Activated naive CD8-positive, alpha-beta T cell treated with anti-CD3 and anti-CD28 coated beads for 36 hours (primary cell): ENCODE measurements at regions not wholly inside any gene's neighbourhood (a gene's known extent, or its start where the extent isn't known, plus 50 kb on each side); places are given as distances from the start of the nearest gene placed in this dataset.

Source experiments
- DNase-seq: peaks from one replicate; pipeline ENCODE4 v3.0.0; 2021
- H3K27ac Mint-ChIP-seq: one replicate; pipeline ENCODE4 v1.8.0; 2022; ENCODE audit warnings: mild to moderate bottlenecking, moderate library complexity, mixed read lengths
- H3K27me3 Mint-ChIP-seq: one replicate; pipeline ENCODE4 v1.8.0; 2022; ENCODE audit warnings: mild to moderate bottlenecking, mixed read lengths
- H3K36me3 Mint-ChIP-seq: one replicate; pipeline ENCODE4 v1.8.0; 2021; ENCODE audit warnings: mild to moderate bottlenecking, mixed read lengths
- H3K4me1 Mint-ChIP-seq: one replicate; pipeline ENCODE4 v1.8.0; 2021; ENCODE audit warnings: mixed read lengths
- H3K4me3 Mint-ChIP-seq: one replicate; pipeline ENCODE4 v1.8.0; 2022; ENCODE audit warnings: mild to moderate bottlenecking, moderate library complexity, mixed read lengths
- H3K9me3 Mint-ChIP-seq: one replicate; pipeline ENCODE4 v1.8.0; 2022; ENCODE audit warnings: mixed read lengths

DNA sequence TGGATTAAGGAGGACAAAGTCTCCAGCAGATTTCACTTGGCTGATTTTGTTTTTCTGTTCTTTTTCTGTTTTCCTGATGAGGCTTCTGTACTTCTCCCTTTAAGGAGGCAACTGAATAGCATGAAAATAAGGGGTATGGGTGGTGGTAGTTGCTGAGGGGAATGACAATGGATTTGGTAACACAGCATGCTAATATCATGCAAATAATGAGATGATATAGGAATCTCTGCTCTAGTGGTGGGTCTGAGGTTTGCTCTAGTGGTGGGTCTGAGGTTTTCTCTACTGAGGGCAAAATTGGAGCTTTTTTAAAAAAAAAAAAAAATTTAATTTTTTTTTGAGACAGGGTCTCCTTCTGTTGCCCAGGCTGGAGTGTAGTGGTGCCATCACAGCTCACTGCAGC, 139.7 kb downstream of the C9orf152 start:
- no peaks in the 10 kb centered on the region for H3K9me3 Mint-ChIP-seq
- DNase-seq, result no peak
- H3K36me3 Mint-ChIP-seq, result no peaks in the 10 kb centered on the region
- H3K27ac Mint-ChIP-seq, result no peak overlapping the region
- no peaks in the 10 kb centered on the region for H3K4me1 Mint-ChIP-seq
- H3K27me3 Mint-ChIP-seq, result peaks cover under 1% of the 10 kb centered on the region
- H3K4me3 Mint-ChIP-seq, result no peak overlapping the region

DNA sequence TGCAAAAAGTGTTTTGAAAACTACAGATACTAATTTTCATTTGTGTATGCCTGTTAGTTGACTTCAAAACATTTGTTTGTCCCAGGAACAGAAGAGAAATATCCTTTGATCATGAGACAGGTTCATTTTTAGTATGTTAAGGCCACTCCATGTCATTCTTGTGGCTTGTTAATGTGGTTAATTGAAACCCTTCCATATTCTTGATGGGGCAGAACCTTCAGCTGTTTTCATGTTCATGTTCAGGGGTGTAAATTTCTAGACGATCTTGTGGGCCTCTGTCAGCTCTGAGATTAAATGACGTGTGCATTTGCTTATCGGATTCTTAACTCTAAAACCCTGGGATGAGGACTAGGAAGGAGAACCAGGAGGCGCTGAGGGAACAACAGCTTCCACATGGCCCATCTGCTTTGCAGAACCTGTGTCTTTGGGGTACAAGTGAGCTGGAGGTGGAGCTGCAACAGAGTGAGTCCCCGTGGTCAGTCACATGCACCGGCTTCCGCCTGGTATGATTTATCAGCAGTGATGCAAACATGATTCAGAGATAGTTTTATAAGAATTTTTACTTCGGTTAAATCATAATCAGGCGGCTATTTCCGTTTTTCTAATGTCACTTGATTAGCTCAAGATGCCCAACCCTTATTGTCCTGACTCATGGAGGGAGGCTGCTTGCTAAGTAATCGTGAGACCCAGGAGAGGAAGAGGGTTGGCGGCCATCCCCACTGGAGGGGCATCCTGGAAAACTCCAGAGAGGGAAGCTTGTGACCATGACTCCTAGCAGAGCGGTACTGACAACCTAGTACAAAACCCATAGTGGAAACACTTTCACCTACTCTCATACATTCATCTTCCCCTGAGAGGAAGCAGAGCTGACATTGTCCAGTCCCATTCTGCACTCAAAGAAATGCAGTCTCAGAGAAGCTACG, 138.4 kb downstream of the C9orf152 start:
- H3K27ac Mint-ChIP-seq, result no peak overlapping the region

GRCh38 chr9:110072597-110073355, 135.2 kb downstream of the C9orf152 start:
- Mint-ChIP-seq H3K36me3 (no peaks in the 10 kb centered on the region), H3K4me1 (no peaks in the 10 kb centered on the region), H3K27ac (no peak overlapping the region), H3K27me3 (no peaks in the 10 kb centered on the region), H3K9me3 (no peaks in the 10 kb centered on the region), H3K4me3 (no peak overlapping the region)
- no peak for DNase-seq

More for the DNA sequence above, 138.4 kb downstream of the C9orf152 start:
- DNase-seq, result no peak
- Mint-ChIP-seq H3K4me1 (no peaks in the 10 kb centered on the region), H3K9me3 (no peaks in the 10 kb centered on the region), H3K36me3 (no peaks in the 10 kb centered on the region), H3K4me3 (no peak overlapping the region), H3K27me3 (no peaks in the 10 kb centered on the region)

DNA sequence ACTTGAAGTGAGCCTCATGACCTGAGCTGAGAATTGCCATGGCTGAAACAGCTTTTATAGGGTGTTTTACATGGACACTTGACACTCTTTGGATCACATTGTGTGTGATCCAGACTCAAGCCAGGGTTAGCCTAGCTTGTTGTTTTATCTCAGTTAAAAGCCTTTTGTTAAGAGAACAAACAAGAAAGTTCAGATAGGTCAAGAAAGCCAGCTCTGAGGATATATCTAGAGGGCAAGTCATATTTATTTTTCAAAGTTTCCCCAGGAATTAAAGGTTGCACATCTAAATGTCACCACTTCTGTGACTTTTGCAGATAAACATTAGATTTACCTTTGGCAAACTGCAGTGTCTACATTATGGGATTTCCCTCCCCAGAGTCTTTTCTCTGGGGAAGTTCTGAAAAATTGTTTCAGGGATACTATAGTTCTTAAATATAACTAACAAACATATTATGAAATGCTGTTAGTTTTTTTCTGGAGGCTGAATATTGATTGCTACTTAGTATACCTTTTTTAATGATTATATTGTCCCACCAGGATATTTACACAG, 134.5 kb downstream of the C9orf152 start:
- H3K27me3 Mint-ChIP-seq, result no peaks in the 10 kb centered on the region

DNA sequence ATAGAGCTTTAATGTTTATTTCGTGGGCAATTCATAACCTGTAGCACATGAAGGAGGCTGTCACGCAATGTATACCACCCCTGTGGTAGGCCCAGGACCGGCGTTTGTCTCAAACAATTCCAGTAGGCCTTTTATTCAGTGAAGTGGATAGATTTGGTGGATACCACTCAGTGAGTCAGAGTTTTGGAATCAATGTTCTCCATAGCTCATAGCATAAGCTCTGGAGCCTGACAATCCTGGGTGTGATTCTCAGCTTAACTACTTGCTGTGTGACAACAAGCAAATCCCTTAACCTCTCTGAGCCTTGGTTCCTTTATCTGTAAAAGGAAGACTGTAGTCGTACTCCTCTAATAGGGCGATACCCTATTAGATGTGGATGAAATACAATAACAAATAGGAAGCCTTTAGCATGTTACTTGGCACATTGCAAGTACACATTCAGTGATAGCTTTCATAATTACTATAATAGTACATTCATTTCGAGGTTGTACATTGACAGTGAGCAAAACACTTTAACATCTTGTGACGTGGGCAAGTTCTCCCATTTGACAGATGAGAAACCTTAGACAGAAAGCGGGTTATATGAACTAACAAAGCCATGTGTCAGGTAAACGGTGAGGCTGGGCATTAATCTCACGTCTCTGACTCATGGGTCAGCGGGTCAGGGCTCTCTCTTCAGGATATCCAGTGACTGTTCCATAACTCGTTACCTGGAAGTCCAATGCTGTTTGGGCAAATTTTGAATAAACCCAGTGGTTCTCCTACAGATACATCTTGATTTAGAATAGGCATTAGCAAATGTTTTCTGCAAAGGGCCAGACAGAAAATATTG, 130.8 kb downstream of the C9orf152 start:
- no peaks in the 10 kb centered on the region for H3K27me3 Mint-ChIP-seq
- no peak for DNase-seq
- no peaks in the 10 kb centered on the region for H3K36me3 Mint-ChIP-seq
- H3K27ac Mint-ChIP-seq, result no peak overlapping the region
- H3K4me1 Mint-ChIP-seq, result no peaks in the 10 kb centered on the region
- no peak overlapping the region for H3K4me3 Mint-ChIP-seq
- no peaks in the 10 kb centered on the region for H3K9me3 Mint-ChIP-seq

More for the DNA sequence above, 134.5 kb downstream of the C9orf152 start:
- H3K36me3 Mint-ChIP-seq, result no peaks in the 10 kb centered on the region
- no peak for DNase-seq
- no peaks in the 10 kb centered on the region for H3K4me1 Mint-ChIP-seq
- no peaks in the 10 kb centered on the region for H3K9me3 Mint-ChIP-seq
- H3K27ac Mint-ChIP-seq, result no peak overlapping the region
- H3K4me3 Mint-ChIP-seq, result no peak overlapping the region

DNA sequence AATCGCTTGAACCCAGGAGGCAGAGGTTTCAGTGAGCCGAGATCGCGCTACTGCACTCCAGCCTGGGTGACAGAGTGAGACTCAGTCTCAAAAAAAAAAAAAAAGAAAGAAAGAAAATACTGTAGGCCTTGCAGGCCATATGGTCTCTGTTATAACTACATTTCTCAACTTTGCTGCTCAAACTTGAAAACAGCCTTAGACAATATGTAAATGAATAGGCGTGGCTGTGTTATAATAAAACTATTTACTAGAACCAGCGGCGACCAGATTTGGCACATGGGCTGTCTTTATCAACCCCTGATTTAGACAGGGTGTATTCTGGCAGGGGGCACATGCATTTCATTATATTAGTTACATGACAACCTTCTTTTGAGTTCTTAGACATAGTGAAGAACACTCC, 130.0 kb downstream of the C9orf152 start:
- Mint-ChIP-seq H3K27me3 (no peaks in the 10 kb centered on the region), H3K27ac (no peak overlapping the region), H3K4me1 (no peaks in the 10 kb centered on the region), H3K4me3 (no peak overlapping the region), H3K9me3 (no peaks in the 10 kb centered on the region), H3K36me3 (no peaks in the 10 kb centered on the region)
- no peak for DNase-seq

DNA sequence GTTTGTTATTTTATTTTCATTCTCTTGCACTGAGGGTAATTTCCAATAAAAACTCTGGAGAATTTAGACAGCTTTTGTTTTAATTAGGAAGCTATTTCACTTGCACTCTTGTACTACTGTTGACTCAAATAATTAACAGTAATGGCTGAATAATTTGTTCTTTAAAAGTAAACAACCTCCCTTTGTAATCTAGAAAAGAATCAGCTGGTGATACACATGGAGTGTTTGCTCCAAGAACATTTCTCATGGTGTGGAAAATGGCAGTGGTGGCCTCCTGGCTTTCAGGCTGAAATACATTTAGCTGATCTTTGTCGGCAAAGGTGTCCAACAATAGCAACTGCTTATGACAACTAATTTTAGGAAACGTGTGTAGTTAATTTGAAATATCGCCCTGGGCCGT, 129.4 kb downstream of the C9orf152 start:
- H3K9me3 Mint-ChIP-seq, result no peaks in the 10 kb centered on the region
- no peaks in the 10 kb centered on the region for H3K27me3 Mint-ChIP-seq
- no peaks in the 10 kb centered on the region for H3K4me1 Mint-ChIP-seq
- DNase-seq, result no peak
- no peak overlapping the region for H3K4me3 Mint-ChIP-seq
- H3K27ac Mint-ChIP-seq, result no peak overlapping the region
- no peaks in the 10 kb centered on the region for H3K36me3 Mint-ChIP-seq

- H3K27ac Mint-ChIP-seq, result no peak overlapping the region
- no peak for DNase-seq
- H3K4me1 Mint-ChIP-seq, result no peaks in the 10 kb centered on the region
- H3K4me3 Mint-ChIP-seq, result no peak overlapping the region
- H3K9me3 Mint-ChIP-seq, result no peaks in the 10 kb centered on the region
- H3K36me3 Mint-ChIP-seq, result no peaks in the 10 kb centered on the region
- H3K27me3 Mint-ChIP-seq, result no peaks in the 10 kb centered on the region
Measured at GRCh38 chr9:110081395-110081794, 126.6 kb downstream of the C9orf152 start.

- no peaks in the 10 kb centered on the region for H3K4me1 Mint-ChIP-seq
- H3K27ac Mint-ChIP-seq, result no peak overlapping the region
Measured at GRCh38 chr9:110083866-110084265, 124.1 kb downstream of the C9orf152 start.

GRCh38 chr9:110086537-110086936, 121.4 kb downstream of the C9orf152 start:
- Mint-ChIP-seq H3K9me3 (no peaks in the 10 kb centered on the region), H3K4me1 (no peaks in the 10 kb centered on the region), H3K4me3 (no peak overlapping the region), H3K27ac (no peak overlapping the region), H3K36me3 (no peaks in the 10 kb centered on the region), H3K27me3 (no peaks in the 10 kb centered on the region)
- no peak for DNase-seq

More at GRCh38 chr9:110083866-110084265, 124.1 kb downstream of the C9orf152 start:
- Mint-ChIP-seq H3K9me3 (no peaks in the 10 kb centered on the region), H3K27me3 (no peaks in the 10 kb centered on the region), H3K36me3 (no peaks in the 10 kb centered on the region), H3K4me3 (no peak overlapping the region)
- no peak for DNase-seq

- no peaks in the 10 kb centered on the region for H3K36me3 Mint-ChIP-seq
- no peak overlapping the region for H3K4me3 Mint-ChIP-seq
- no peaks in the 10 kb centered on the region for H3K9me3 Mint-ChIP-seq
- no peaks in the 10 kb centered on the region for H3K4me1 Mint-ChIP-seq
- no peak overlapping the region for H3K27ac Mint-ChIP-seq
- no peaks in the 10 kb centered on the region for H3K27me3 Mint-ChIP-seq
- DNase-seq, result no peak
Measured at GRCh38 chr9:110087605-110088004, 120.4 kb downstream of the C9orf152 start.

DNA sequence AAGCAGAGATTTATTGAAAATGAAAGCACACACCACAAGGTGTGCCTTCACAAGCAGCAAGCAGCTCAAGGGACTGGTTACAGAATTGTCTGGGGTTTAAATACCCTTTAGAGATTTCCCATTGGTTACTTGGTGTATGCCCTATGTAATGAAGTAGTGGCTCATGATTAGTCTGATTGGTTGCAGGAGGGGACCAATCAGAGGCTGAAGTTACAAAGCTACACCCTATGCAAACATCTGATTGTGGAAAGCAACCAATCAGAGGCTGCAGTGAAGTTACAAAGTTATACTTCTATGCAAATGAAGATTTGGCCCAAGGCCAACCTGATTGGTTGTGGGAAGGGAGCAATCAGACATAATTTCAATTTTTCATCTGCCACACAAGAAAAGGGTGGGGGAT, 119.9 kb downstream of the C9orf152 start:
- Mint-ChIP-seq H3K4me1 (no peaks in the 10 kb centered on the region), H3K4me3 (no peak overlapping the region), H3K9me3 (no peaks in the 10 kb centered on the region), H3K27ac (no peak overlapping the region), H3K27me3 (no peaks in the 10 kb centered on the region), H3K36me3 (no peaks in the 10 kb centered on the region)
- no peak for DNase-seq

DNA sequence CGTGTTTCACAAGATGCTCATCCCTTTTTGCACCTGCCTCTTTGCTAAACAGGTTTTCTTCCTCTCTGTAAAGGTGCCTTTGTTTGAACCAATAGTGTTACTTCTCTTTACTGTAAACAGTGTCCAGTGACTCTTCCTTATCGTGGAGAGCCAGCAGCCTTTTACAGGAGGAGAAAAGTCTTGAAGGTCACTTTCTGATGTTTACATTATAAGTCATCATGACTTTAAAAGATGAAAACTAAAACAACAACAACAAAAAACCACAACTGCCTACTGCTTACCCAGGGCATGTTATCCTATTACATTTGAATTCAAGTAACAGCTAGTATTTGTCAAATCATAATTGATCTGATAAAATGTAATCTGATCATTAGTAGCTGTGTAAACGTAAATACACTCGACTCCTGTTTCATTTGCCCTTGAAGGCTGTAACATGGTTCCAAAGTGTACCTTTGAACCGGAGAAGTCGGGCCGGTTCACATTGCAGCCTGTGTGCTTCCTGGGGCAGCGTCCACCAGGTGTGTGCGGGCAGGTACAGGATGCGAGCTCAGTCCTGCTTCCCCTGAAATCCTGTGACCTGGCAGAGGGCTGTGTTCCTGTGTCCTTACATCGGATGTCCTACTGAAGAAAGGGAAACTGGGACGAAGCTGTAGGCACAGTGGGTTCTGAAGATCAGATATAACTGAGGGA, 118.1 kb downstream of the C9orf152 start:
- Mint-ChIP-seq H3K27me3 (no peaks in the 10 kb centered on the region), H3K4me1 (no peaks in the 10 kb centered on the region), H3K4me3 (no peak overlapping the region), H3K27ac (no peak overlapping the region), H3K9me3 (no peaks in the 10 kb centered on the region), H3K36me3 (no peaks in the 10 kb centered on the region)
- DNase-seq, result no peak

DNA sequence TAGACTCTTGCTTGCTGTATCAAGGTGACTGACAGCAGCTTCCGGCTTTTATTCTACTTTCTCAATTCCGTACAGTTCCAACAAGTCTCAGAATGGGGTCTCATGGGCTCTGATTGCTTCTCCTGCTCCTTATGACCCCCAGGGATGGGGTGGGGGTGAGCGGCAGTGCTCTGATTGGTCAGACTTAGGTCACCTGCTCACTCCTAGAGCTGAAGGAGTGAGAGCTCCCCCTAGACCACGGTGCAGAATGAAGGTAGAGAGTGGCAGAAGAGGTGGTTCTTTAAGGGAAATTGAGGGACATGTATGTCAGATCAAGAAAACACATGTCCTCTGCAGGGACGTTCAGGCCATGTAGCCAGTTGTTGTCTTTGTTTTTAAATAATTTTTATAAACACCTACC, 115.2 kb downstream of the C9orf152 start:
- DNase-seq, result no peak
- no peaks in the 10 kb centered on the region for H3K27me3 Mint-ChIP-seq
- no peaks in the 10 kb centered on the region for H3K36me3 Mint-ChIP-seq
- no peaks in the 10 kb centered on the region for H3K9me3 Mint-ChIP-seq
- no peak overlapping the region for H3K27ac Mint-ChIP-seq
- H3K4me3 Mint-ChIP-seq, result no peak overlapping the region
- no peaks in the 10 kb centered on the region for H3K4me1 Mint-ChIP-seq
